Transverse colon (tissue), 3 donors: ENCODE measurements at regions not wholly inside any gene's neighbourhood (a gene's known extent, or its start where the extent isn't known, plus 50 kb on each side); places are given as distances from the start of the nearest gene placed in this dataset.
"Not testable (repeated sequence)": the region's sequence is repeated elsewhere in the genome, so short reads cannot be mapped to it uniquely, and the experiment has no call there.

ENCODE experiments used
- EP300 ChIP-seq: sonication (generic); formaldehyde crosslinking; IDR thresholded peaks from one replicate; pipeline ENCODE4 v1.6.1; 2017; ENCODE audit warnings: antibody characterized with exemption, low read depth
- POLR2A ChIP-seq: fragments of 450-650 bp; IDR thresholded peaks from one replicate; pipeline ENCODE4 v1.6.1; 2016; ENCODE audit warnings: antibody characterized with exemption, mild to moderate bottlenecking, moderate library complexity
- TF ChIP-seq, protein P1 (sequence below), 5 experiments: fragments of 200-600 bp in 3 of 5; fragments of 450-650 bp in 2 of 5; sonication (generic) in 3 of 5; IDR thresholded peaks; 1 replicate in 2 of 5; 2 replicates in 3 of 5; pipeline ENCODE4 v1.5.1; 2016 to 2017; ENCODE audit warnings: antibody characterized with exemption in 5 of 5, inconsistent platforms in 3 of 5, mild to moderate bottlenecking in 2 of 5, moderate library complexity in 1 of 5

DNA sequence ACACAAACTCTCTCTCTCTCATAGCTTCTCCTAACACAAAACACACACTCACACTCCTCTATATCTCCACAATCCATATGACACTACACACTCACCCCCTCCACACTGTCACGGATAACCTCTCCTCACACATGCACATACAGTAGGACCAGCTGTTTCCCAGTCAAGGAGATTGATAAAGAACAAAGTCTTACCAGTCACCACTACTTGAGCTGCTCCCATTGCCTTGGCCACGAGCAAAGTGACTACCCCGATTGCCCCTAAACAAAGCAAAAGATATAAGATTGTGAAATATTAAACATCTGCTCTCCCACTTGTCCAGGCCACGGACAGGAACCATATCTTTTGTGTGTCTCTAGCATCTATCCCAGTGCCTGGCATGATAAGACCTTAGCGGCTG lies 95.8 kb downstream of the TRIM69 start:
- TF ChIP-seq, protein P1, sequence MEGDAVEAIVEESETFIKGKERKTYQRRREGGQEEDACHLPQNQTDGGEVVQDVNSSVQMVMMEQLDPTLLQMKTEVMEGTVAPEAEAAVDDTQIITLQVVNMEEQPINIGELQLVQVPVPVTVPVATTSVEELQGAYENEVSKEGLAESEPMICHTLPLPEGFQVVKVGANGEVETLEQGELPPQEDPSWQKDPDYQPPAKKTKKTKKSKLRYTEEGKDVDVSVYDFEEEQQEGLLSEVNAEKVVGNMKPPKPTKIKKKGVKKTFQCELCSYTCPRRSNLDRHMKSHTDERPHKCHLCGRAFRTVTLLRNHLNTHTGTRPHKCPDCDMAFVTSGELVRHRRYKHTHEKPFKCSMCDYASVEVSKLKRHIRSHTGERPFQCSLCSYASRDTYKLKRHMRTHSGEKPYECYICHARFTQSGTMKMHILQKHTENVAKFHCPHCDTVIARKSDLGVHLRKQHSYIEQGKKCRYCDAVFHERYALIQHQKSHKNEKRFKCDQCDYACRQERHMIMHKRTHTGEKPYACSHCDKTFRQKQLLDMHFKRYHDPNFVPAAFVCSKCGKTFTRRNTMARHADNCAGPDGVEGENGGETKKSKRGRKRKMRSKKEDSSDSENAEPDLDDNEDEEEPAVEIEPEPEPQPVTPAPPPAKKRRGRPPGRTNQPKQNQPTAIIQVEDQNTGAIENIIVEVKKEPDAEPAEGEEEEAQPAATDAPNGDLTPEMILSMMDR (IDR thresholded peaks at IDR 0.05), result not testable (repeated sequence)
- not testable (repeated sequence) for TF ChIP-seq POLR2A, EP300
